Esophagus squamous epithelium (tissue), 4 donors: ENCODE measurements at regions not wholly inside any gene's neighbourhood (a gene's known extent, or its start where the extent isn't known, plus 50 kb on each side); places are given as distances from the start of the nearest gene placed in this dataset.

Experiments
- CTCF ChIP-seq, 6 experiments: fragments of 450-650 bp in 4 of 6; fragments of 200-600 bp in 2 of 6; sonication (generic) in 2 of 6; IDR thresholded peaks; one replicate each; pipeline ENCODE4 v1.5.1; 2016 to 2019; ENCODE audit warnings: antibody characterized with exemption in 6 of 6, mild to moderate bottlenecking in 4 of 6, moderate library complexity in 4 of 6
- POLR2A ChIP-seq, 4 donors: fragments of 450-650 bp; IDR thresholded peaks; one replicate each; pipeline ENCODE4 v1.6.1; 2017; ENCODE audit warnings: antibody characterized with exemption in 4 of 4, mild to moderate bottlenecking in 4 of 4, moderate library complexity in 3 of 4

DNA sequence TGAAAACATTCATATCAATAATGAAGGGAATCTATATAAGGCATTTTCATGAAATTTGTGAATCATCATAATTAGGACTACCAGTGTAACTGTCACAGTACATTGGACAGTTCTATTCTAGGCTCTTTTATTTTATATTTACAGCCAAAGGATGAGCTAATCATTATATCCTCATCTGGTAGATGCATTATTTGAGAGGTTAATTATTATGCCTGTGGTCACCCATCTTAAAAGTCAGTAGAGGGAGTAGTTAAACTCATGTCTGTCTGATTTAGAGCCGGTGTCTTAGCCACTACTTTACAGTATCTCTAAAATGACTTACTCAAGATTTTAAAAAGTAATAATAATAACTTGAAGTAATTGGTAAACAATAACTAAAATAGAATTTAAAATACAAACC is 899.3 kb upstream of the MAP3K7 start:
- TF ChIP-seq POLR2A (IDR thresholded peaks at IDR 0.05) (no peak), CTCF (IDR thresholded peaks at IDR 0.05) (no peak)
